NCI-H1092 treated with DMSO at 0.1 percent for 48 hours (cell line): ENCODE measurements at regions not wholly inside any gene's neighbourhood (a gene's known extent, or its start where the extent isn't known, plus 50 kb on each side); places are given as distances from the start of the nearest gene placed in this dataset.

Source experiments
- DNase-seq: peaks from one replicate; lab custom pipeline; 2025; lab: John Stamatoyannopoulos, UW

DNA sequence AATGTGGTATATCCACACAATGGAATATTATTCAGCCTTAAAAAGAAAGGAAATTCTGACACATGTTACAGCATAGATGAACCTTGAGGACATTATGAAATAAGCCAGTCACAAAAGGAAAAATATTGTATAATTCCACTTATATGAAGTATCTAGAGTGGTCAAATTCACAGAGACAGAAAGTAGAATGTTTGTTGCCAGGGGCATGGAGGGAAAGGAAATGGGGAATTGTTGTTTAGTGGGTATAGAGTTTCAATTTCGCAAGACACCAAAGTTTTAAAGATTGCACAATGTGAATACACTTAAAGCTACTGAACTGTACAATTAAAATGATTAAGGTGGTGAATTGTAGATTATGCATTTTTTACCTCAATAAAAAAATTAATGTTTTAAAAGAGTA lies 92.9 kb downstream of the TXNL1 start:
- no peak for DNase-seq

DNA sequence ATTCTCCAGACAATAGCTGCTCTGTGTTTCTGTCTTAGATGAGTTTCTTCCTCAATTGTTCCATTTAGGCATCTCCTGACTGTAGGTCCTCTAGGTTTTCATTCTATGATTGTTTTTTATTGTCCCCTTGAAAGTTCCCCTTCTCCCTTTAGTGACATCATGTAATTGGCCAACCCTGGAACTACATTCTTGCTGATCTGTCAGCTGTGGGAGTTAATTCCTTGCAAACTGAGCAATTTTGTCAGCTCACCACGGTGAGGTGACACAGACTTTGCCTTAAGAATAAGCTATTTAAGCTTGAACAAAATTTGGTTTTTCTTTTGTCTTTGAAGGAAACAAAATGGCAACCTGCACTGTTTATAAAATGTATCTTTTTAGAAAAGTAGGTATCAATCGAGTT lies 95.9 kb downstream of the TXNL1 start:
- no peak for DNase-seq

DNA sequence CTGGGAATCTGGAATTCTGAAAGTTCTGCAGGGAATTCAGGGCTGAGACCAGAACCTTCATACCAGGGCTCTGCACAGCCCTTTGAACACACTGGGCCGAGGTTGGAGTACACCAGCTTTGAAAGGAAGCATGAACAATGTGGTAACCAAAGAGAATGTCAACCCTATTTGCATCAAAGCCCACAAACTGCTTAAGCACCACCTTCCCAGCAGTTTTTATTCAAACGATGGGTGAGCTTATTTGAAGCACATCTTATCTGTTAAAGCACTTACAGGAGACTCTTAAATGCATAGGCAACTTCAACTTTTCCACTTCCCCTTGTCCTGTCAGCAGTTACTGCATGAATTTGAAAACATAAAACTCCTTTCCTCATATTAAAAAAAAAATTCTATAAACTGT lies 96.6 kb downstream of the TXNL1 start:
- no peak for DNase-seq

DNA sequence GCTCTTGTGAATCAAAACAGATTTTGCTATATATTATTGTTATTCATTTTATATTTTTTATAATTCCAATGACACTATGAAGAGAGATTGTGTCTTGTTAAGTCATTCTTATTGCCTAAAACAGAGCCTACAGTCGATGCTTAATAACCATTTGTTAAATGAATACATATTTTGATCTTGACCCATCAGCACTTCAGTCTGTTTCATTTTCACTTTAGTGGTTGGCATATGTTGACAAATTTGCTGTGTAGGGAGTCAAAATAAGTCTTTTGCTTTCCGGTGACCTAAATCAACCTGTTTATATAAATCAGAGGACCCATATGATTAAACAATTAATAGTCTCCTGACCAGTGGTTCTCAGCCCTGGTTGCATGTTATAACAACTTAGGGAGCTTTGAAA lies 97.1 kb downstream of the TXNL1 start:
- DNase-seq: no peak

DNA sequence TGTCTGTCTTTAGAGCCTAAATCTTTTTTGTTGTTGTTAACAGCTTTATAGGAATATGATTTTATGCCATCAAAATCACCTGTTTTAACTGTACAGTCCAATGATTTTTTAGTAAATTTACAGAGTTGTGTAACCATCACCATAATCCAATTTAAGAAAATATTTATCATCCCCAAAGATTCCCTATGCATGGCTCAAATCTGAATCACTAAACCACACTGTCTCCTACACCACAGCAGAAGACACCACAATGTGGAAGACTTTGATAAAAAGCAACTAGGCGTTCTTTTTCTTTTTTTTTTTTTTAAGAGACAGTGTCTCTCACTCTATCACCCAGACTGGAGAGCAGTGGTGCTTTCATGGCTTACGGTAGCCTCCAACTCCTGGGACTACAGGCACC lies 99.6 kb downstream of the TXNL1 start:
- DNase-seq: no peak

DNA sequence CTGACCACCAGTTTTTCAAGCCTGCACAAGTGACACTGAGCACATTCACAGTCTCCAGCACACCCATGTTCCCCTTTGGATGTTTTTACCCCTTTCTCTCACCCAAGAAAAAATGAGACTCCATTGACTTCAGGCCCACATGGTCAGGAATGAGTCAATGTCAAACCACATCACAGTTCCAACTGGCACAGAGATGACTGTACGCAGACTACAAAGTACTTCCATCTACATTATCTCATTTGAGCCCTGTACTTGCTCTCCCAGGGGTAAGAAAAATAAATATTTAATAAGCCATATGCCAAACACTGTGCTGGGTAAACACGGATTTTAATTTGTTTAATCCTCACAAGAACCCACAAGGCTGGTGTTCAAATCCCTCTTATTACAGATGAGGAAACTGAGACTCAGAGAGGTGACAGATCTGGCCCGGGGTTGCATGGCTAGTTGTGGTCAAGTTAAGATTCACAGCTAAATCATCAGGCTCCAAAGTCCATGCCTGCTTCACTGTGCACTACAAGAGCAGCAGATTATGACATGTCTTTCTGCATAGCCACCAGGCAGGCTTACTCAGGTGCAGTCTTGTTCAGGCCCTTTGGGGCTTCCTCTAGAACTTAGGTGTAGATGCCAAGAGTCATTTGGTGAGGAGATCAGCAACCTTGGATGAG lies 106.1 kb downstream of the TXNL1 start:
- DNase-seq: no peak

DNA sequence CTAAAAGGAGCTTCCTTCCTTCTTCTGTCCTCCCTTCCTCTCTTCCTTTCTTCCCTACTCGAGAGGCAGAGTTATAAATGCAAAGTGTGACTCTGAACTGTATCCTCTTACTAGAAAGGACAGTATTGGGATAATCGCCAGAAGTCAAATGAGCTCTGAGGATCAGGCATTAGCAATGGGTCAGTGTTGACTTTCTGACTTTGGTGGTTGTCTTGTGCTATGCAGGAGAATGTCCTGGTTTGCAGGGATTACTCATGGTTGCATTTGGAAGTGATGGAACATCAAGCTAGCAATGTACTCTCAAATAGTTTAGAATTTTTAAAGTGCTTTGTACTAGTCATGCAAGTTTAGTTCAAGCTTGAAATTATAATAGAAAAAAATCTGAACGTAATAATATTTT lies 115.6 kb downstream of the TXNL1 start:
- DNase-seq: no peak

DNA sequence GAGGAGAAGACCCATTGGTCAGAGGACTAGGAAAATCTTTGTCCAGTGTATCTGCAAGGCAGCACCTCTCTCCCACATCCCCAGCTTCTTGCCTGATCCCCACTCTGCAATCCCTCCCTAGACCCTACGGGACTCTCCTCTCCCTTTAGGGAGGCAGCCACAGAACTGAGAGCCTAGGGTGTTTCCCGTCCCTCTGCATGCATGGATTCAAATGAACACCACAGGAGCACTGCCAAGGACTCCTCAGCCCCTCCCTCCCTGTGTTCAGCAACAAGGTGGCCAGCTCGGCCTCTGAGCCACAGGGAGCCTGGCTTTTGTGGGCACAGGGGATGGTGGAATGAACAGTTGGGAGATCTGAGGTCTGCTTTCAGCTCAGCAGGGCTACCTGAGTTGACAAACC lies 117.1 kb downstream of the TXNL1 start:
- DNase-seq: no peak

DNA sequence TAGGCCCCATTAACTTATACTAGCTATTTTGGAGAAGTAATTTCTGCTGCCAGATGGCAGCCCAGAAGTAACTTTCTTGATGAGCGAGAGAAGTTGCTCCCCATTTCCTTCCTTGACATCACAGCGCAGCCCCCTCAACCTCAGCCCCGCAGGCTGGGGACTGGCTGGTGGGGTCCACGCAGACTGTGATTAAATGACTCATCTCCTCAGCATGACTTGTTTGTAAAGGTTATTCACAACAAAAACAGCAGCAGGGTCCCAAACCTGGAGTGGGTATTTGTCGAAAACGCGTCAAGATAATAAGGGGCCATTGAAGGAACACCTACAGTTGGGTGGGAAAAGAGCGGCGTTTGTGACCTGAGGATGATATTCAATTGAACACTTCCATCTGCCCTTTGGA lies 120.6 kb downstream of the TXNL1 start:
- DNase-seq: no peak

DNA sequence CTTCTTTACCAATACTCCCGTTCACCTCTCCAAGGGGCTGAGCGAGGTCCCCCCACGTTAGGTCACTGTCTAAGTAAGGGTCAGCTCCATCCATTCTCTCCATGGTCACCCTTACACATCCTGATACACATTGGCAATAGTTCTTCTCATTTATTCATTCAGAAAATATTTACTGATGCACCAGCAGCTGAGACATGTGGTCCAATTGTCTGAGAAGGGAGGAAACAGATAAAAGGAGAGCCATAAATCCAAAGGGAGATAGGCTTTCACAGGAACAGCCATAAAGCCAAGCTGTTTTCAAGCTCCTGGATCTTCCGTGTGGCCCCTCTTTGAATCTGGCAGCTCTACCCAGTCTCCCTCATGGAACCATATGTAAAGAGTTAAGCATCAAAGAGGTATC lies 121.2 kb downstream of the TXNL1 start:
- DNase-seq: no peak

DNA sequence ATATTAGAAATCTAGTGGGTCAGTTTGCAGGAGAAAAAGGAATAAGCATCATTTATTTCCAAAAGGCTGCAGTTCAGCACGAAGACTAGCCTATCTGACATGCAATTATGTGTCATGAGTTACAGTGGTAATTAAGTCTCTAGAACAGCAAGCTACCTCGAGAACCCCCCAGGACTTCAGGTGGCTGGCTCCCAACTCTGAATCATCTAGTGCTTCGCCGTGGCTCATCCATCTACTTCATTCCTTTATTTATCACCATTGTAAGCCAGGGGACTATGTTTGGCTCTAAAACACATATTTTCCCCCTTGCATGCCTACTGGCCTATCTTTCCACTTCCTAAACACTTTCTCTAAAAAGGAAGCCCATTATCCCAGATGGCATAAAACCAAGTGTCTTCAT lies 121.6 kb downstream of the TXNL1 start:
- DNase-seq: no peak

DNA sequence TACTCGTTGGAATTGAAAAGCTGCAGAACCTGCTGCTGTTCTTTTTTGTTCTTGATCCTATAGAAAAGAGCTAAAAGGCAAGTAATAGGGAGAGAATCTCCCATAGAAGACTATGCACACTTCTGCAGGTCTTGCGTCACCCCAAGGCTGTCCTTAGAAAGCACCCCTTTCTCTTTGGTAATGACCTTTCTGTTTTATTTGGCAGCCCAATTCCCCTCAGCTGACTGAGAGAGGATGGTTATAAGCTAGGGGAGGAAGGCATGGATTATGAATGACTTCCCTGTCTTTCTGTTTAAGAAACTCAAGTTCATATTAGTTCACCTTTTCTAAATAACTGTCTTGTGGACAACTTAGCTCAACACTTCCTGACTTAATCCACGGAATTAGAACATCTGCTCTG lies 122.9 kb downstream of the TXNL1 start:
- no peak for DNase-seq

DNA sequence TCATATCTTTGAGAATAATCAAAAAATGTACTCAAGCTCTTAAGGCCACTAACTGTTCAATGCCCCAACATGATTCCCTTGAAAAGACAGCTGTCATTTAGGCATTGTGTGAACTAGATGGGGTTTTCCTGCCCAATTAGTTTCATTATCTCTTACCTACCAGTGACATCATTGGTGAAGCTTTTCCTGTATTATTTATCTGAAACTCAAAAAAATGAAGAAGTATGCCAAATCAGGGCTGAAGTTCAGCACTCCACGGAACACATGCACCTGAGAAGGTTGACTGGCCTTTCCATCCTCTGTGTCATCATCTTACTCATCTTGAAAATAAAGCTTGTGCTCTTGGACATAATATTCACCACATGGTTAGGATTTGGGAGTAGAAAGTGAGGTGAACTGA lies 126.4 kb downstream of the TXNL1 start:
- no peak for DNase-seq

DNA sequence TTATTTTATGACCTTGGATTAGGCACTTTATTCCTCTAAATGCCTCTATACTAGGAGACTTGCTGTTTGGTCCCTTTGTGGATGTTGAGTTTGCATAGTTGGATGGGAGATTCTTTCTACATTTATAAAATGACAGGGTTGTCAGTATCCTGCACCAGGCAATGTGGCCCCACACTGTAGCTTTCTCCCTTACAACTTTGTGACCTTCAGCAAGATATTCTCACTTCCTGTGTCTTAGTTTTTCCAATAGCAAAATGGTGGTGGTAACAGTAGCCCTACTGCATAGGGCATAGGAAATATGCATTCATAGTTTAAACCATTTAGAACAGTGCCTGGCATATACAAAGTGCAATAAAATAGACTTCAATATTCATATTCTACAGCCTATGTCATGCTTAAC lies 128.3 kb downstream of the TXNL1 start:
- no peak for DNase-seq

DNA sequence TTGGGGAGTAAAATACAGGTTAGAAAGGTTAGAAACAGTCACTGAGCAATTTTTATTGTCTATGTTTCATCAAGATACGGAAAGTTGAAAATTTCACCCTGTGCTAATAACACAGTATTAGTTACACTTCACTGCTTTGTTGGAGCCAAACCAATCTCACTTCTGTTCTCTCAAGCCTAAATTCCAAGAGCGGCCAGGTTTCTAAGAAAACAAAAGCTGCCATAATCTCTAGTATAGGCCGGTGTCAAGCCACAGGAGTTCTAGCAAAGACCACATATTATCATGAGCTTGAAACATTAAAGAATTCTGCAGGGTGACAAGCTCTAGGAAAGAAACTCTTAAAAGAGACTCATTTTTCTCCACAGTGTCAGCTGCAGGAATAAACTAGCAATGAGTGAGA lies 128.7 kb downstream of the TXNL1 start:
- DNase-seq: no peak

DNA sequence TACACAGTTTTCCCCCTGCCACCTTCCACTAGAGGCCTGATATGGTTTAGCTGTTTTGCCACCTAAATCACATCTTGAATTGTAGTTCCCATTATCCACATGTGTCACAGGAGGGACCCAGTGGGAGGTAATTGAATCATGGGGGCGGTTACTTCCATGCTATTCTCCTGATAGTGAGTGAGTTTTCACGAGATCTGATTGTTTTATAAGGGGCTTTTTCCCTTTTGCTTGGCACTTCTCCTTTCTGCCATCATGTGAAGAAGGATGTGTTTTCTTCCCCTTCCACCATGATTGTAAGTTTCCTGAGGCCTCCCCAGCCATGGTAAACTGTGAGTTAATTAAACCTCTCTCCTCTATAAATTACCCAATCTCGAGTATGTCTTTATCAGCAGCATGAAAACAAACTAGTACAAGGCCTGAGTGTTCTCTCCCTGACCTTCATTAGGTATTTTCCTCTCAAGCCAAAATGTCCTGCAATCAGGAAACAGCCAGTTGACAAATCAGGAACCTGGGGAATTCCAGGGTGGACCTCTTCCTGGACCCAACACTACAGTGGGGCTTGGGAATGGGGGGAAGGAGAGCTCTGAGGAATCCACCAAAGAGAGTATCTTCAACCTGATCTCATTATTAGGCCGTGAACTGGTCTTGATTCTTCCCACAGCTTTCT lies 129.9 kb downstream of the TXNL1 start:
- no peak for DNase-seq

DNA sequence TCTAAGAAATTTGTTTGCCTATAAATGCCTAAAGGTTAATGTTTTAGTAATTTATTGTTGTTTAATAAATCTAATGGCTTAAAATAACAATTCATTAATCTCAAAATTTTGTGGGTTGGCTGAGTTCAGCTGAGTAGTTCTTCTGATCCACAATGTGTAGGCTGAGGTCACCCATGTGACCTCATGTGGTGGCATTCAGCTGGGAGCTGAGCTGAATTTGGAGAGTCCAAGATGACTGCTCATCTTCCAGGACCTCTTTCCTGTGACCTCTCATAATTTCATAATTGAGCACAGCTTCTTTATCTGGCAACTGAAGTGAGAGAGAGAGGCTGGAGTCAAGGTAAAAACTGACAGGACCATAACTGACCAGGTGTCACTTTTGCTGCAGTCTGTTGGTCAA lies 132.4 kb downstream of the TXNL1 start:
- no peak for DNase-seq

DNA sequence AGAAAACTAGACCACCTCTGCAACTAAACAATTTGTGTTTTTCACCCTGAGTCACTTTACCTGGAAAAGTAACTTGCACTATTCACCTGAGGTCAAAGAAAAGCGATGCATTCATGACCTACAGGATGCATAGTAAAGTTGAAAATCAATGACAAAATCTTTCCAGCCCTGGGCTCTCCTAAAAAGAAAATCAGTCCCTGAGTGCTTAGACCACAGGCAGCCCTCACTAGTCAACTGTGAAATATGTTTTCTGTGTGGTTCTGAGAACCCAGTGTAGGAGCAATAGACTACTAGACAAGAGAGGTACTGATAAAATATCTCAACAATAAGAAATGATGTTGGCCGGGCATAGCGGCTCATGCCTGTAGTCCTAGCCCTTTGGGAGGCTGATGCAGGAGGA lies 133.1 kb downstream of the TXNL1 start:
- no peak for DNase-seq

DNA sequence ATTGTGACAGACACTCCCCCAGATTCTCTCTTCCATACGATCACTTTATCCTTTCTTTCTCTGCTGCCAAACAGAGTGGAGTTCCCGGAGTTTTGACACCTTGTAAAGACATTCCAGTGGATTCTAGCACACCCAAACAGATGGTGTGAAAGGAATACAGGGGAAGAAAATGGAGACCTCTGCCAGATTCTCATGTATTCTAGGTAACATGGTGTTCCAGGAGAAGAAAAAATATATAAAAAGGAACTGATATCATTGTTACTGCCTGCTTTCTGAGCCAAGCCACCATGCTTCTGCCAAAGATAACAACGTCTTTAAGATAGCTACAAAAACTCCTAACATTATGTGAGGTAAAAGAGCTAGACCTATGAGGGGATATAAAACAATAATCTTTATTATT lies 136.5 kb downstream of the TXNL1 start:
- no peak for DNase-seq

DNA sequence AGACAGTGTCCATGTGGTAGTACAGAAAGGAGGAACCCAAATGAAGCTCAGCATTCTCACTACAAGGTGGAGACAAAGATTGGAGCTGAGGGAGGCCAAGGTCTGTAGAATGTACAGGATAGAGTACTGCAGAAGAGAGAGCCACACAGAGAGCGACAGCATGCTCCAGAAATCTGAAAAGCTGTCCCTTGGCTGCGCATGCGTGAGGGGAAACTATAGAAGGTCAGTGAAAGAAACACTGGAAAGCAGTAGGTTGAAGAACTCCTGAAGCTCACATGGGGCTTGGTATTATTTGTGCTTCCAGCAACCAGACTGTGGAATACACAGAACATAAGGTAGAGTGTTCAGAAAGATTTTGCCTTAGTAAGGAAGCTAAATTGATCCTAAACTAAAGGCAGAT lies 142.5 kb downstream of the TXNL1 start:
- no peak for DNase-seq

DNA sequence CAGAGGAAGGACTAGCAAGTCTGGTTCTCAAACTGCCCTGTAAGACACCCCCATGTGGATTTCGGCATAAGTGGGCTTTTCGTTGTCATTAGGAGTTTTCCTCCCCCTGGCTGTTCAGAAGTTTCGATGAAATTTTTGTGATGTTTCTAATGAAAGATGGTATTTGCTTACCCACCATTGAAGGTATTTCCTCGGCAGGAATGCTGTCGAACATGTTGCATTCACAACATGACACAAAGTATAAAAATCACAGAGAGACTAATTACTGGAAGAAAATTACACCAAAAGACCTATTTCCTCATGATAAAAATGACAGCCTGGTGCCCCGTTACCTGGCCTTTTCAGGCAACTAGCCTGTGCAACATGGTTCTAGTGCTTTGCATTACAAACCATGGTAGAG lies 144.9 kb downstream of the TXNL1 start:
- no peak for DNase-seq

DNA sequence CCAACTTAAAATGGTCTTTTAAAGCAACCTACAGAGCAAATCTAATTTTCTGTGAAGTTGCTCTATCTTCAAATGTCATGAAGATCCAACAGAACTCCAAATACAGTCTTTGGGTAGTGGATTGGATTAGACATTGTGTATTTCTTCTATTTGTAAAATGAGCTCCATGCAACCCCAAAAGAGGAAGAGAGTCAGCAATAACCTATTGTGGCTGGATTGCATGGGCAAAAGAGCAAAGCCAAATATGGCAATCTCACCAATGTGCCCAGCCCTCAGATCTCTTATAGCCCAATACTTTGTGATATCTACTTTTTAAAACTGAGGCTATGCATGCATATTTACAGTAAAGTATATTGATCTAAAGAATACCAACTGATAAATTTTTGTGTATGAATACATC lies 146.3 kb downstream of the TXNL1 start:
- no peak for DNase-seq

DNA sequence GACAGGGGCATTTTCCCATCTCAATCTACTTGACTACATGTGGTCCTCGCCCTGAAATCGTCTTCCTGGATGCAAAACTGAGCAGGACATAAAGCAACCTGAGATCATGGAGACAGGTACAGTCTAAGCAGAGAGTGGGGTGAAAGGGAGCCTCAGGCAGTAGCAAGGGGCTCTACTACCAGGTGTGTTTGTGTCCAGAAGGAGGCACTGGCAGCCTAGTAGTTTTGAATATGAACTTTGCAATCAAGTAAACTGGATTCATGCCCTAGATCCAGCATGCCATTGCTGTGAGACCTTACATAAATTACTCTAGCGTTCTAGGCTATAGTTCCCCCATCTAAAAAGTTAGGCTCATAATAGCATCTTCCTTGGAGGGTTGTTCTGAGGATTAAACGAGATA lies 147.4 kb downstream of the TXNL1 start:
- DNase-seq: no peak

DNA sequence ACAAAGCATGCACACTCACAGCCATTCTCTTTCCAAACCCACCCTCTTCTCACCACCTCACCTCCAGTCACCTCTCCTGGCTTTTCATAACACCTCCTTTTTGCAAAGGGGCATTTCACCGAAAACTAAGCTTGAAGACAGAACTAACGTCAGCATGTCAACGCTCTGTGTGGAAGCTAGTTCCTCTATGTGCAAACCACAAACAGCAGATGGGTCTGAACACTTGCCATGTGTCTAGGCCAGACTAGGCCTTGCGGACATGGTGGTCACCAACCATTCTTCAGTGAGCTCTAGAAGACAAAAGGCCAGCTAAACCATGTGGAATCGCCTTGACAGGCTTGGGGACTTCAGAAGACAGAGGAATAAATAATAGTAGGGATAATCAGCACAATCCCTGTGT lies 148.5 kb downstream of the TXNL1 start:
- no peak for DNase-seq
